Mesenchymal stem cell (in vitro differentiated cells and primary cell): ENCODE measurements at regions not wholly inside any gene's neighbourhood (a gene's known extent, or its start where the extent isn't known, plus 50 kb on each side); places are given as distances from the start of the nearest gene placed in this dataset.

Source experiments
- DNase-seq: peaks from one replicate; pipeline ENCODE4 v3.0.0-alpha.2; 2013
- H2AFZ ChIP-seq: one replicate; pipeline ENCODE4 v1.6.1; 2013; ENCODE audit warnings: low read depth, mild to moderate bottlenecking, control low read depth, inconsistent platforms, low read length, moderate library complexity
- H2AK5ac ChIP-seq: 2 replicates; pipeline ENCODE4 v1.6.1; 2013; ENCODE audit warnings: low read length, moderate library complexity, mild to moderate bottlenecking, inconsistent platforms; ENCODE audit not compliant: severe bottlenecking
- H2BK120ac ChIP-seq: one replicate; pipeline ENCODE4 v1.6.1; 2013; ENCODE audit warnings: low read depth, mild to moderate bottlenecking, inconsistent platforms, low read length, moderate library complexity
- H2BK12ac ChIP-seq, 2 experiments: one replicate each; pipeline ENCODE4 v1.6.1; 2013; ENCODE audit warnings: inconsistent platforms in 2 of 2, low read length in 2 of 2, mild to moderate bottlenecking in 2 of 2, moderate library complexity in 2 of 2, control low read depth in 1 of 2
- H2BK15ac ChIP-seq: one replicate; pipeline ENCODE4 v1.6.1; 2013; ENCODE audit warnings: mild to moderate bottlenecking, low read depth, inconsistent platforms; ENCODE audit not compliant: poor library complexity, severe bottlenecking
- H2BK5ac ChIP-seq: 2 replicates; pipeline ENCODE4 v1.6.1; 2013; ENCODE audit warnings: low read depth, mild to moderate bottlenecking, low read length, control low read depth, inconsistent platforms; ENCODE audit not compliant: poor library complexity, severe bottlenecking
- H3K14ac ChIP-seq, 2 experiments: one replicate each; pipeline ENCODE4 v1.6.1; 2013; ENCODE audit warnings: inconsistent platforms in 2 of 2, low read length in 2 of 2, control low read depth in 1 of 2, mild to moderate bottlenecking in 1 of 2, moderate library complexity in 1 of 2
- H3K18ac ChIP-seq, 2 experiments: one replicate each; pipeline ENCODE4 v1.6.1; 2013; ENCODE audit warnings: inconsistent platforms in 2 of 2, low read length in 2 of 2, control low read depth in 1 of 2, low read depth in 1 of 2, mild to moderate bottlenecking in 1 of 2
- H3K23ac ChIP-seq, 2 experiments: one replicate each; pipeline ENCODE4 v1.6.1; 2013; ENCODE audit warnings: inconsistent platforms in 2 of 2, low read length in 2 of 2, mild to moderate bottlenecking in 2 of 2, moderate library complexity in 2 of 2, control low read depth in 1 of 2
- H3K27ac ChIP-seq: 2 replicates; pipeline ENCODE4 v1.5.1; 2013; ENCODE audit warnings: mild to moderate bottlenecking, moderate library complexity, low read length, control low read depth, inconsistent platforms; ENCODE audit not compliant: poor library complexity, severe bottlenecking
- H3K27me3 ChIP-seq, 2 experiments: 2 replicates each; pipeline versions ENCODE4 v1.6.1 to v1.7.0; 2013; ENCODE audit warnings: low read length in 2 of 2, mild to moderate bottlenecking in 2 of 2, moderate library complexity in 2 of 2, control low read depth in 1 of 2, inconsistent platforms in 1 of 2; ENCODE audit not compliant: control insufficient read depth in 1 of 2, insufficient read depth in 1 of 2
- H3K36me3 ChIP-seq, 2 experiments: 2 replicates each; pipeline versions ENCODE4 v1.6.1 to v1.7.0; 2013; ENCODE audit warnings: low read length in 2 of 2, control low read depth in 1 of 2, inconsistent platforms in 1 of 2, low read depth in 1 of 2, mild to moderate bottlenecking in 1 of 2; ENCODE audit not compliant: insufficient read depth in 2 of 2, control insufficient read depth in 1 of 2
- H3K4ac ChIP-seq, 2 experiments: one replicate each; pipeline ENCODE4 v1.6.1; 2013; ENCODE audit warnings: inconsistent platforms in 2 of 2, low read length in 2 of 2, mild to moderate bottlenecking in 2 of 2, moderate library complexity in 2 of 2, control low read depth in 1 of 2, low read depth in 1 of 2
- H3K4me1 ChIP-seq: 2 replicates; pipeline ENCODE4 v1.6.1; 2013; ENCODE audit warnings: low read depth, low read length, control low read depth; ENCODE audit not compliant: control insufficient read depth, insufficient read depth
- H3K4me2 ChIP-seq: 2 replicates; pipeline ENCODE4 v1.6.1; 2013; ENCODE audit warnings: low read length, mild to moderate bottlenecking, inconsistent platforms; ENCODE audit not compliant: poor library complexity, severe bottlenecking
- H3K4me3 ChIP-seq, 2 experiments: 2 replicates each; pipeline versions ENCODE4 v1.5.1 to v1.7.0; 2013; ENCODE audit warnings: low read length in 2 of 2, mild to moderate bottlenecking in 2 of 2, control low read depth in 1 of 2, low read depth in 1 of 2; ENCODE audit not compliant: insufficient read depth in 1 of 2
- H3K79me1 ChIP-seq: replicated peaks from 2 replicates; pipeline ENCODE4 v1.6.1; 2013; ENCODE audit warnings: mild to moderate bottlenecking, control low read depth, low read length, inconsistent platforms; ENCODE audit not compliant: poor library complexity, severe bottlenecking
- H3K9ac ChIP-seq: 2 replicates; pipeline ENCODE4 v1.7.0; 2013; ENCODE audit warnings: mild to moderate bottlenecking, low read length, moderate library complexity
- H3K9me3 ChIP-seq: 2 replicates; pipeline ENCODE4 v1.7.0; 2013; ENCODE audit warnings: mild to moderate bottlenecking, low read length; ENCODE audit not compliant: control insufficient read depth
- H4K8ac ChIP-seq: one replicate; pipeline ENCODE4 v1.6.1; 2013; ENCODE audit warnings: inconsistent platforms, mild to moderate bottlenecking, low read length, moderate library complexity
- H4K91ac ChIP-seq: one replicate; pipeline ENCODE4 v1.6.1; 2013; ENCODE audit warnings: mild to moderate bottlenecking, low read length, inconsistent platforms
- WGBS: methylation state at CpG from one replicate; pipeline ENCODE4 v1.1.7; 2013; ENCODE audit warnings: mixed read lengths; 5-methylcytosine and 5-hydroxymethylcytosine counted together

DNA sequence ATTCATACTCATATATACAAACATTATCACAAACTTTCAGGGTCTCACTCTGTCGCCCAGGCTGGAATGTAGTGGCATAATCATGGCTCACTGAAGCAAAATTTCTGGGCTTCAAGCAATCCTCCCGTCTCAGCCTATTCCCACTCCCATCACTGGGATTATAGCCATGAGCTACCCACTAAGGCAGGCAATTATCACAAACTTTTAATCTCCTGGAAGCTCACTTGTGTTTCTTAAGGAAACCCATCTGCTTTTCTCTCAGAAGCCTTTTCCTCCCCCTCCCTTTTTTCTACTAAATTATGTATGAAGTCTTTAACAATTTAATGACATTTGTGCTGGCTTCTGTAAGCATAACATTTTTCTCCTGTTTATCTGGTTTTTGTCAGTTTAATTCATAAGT lies 170.5 kb downstream of the AREG start:
- no peak overlapping the region for H3K4ac ChIP-seq
- no peak overlapping the region for H2AFZ ChIP-seq
- no peak overlapping the region for H3K9ac ChIP-seq
- H3K36me3 ChIP-seq, result no peaks in the 10 kb centered on the region
- no peak overlapping the region for H2BK12ac ChIP-seq
- H2BK15ac ChIP-seq, result no peak overlapping the region
- no peak overlapping the region for H3K23ac ChIP-seq
- no peak overlapping the region for H4K91ac ChIP-seq
- peaks cover 2% of the 10 kb centered on the region for H3K4me1 ChIP-seq
- 89% methylated on average over 2 of the region's 2 CpGs for WGBS
- no peak overlapping the region for H4K8ac ChIP-seq
- H3K27ac ChIP-seq, result no peak overlapping the region
- no peaks in the 10 kb centered on the region for H3K27me3 ChIP-seq
- peak; percentile 16 for DNase-seq
- H3K4me3 ChIP-seq, result no peak overlapping the region
- no peak overlapping the region for H2AK5ac ChIP-seq
- no peaks in the 10 kb centered on the region for H3K79me1 ChIP-seq
- no peak overlapping the region for H2BK120ac ChIP-seq
- H3K4me2 ChIP-seq, result no peak overlapping the region
- peaks cover 23% of the 10 kb centered on the region for H3K9me3 ChIP-seq
- no peak overlapping the region for H3K18ac ChIP-seq
- H3K14ac ChIP-seq, result no peak overlapping the region
- H2BK5ac ChIP-seq, result no peak overlapping the region

DNA sequence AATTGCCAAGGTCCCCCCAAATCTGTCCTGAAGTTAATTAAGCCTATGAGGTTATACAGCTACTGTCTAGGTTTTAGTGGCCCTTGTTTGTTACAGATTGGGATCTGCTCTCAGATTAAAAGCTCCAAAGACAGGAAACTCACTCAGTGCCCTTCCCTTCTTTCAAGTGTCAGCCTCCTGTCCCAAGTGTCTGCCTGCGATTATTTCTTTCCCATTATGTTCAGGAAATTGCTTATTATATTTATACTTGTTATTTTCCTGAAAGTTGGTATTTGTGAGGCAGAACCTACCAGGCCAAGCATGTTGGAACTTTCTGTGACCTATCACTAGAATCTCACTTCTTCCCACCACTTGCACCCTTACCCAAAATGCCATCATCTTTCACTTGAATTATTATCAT lies 173.2 kb downstream of the AREG start:
- Histone ChIP-seq H2BK5ac (no peak overlapping the region), H3K27me3 (no peaks in the 10 kb centered on the region), H2BK15ac (no peak overlapping the region), H4K8ac (no peak overlapping the region), H3K4ac (no peak overlapping the region), H2BK120ac (no peak overlapping the region), H3K9ac (peak overlapping the region; percentile 21), H3K4me3 (no peak overlapping the region), H3K27ac (no peak overlapping the region), H3K9me3 (peaks cover 23% of the 10 kb centered on the region), H2BK12ac (no peak overlapping the region), H2AFZ (no peak overlapping the region), H2AK5ac (no peak overlapping the region), H3K36me3 (no peaks in the 10 kb centered on the region), H3K4me2 (no peak overlapping the region), H3K4me1 (peaks cover 2% of the 10 kb centered on the region), H3K23ac (no peak overlapping the region), H4K91ac (no peak overlapping the region), H3K14ac (no peak overlapping the region), H3K79me1 (no peaks in the 10 kb centered on the region), H3K18ac (peak overlapping the region in 1 of 2 experiments; percentile 2)
- DNase-seq, result no peak
- no CpG with 5 or more reads among the region's 1 CpG for WGBS

DNA sequence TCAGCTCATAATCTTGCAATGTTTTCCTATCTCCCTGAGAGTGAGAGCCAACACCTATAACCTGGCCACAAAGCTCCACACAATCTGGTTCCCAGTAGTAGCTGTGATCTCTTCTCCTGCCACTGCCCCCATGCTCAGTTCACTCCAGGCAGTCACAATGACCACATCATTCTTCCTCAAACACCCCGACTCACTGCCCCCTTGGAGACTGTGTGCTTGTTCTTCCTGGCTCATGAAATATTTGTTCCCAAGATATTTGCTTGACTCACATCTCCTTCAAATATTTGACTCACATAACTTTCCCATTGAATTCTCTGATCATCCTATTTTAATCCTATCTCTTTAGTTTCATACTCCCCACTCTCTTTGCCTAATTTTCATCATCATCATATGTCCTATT lies 173.7 kb downstream of the AREG start:
- H2AK5ac ChIP-seq, result no peak overlapping the region
- peaks cover 23% of the 10 kb centered on the region for H3K9me3 ChIP-seq
- H3K79me1 ChIP-seq, result no peaks in the 10 kb centered on the region
- H3K14ac ChIP-seq, result no peak overlapping the region
- no peak overlapping the region for H3K4me3 ChIP-seq
- H3K27me3 ChIP-seq, result no peaks in the 10 kb centered on the region
- H2AFZ ChIP-seq, result no peak overlapping the region
- peak overlapping the region in 1 of 2 experiments; percentile 79 for H3K4ac ChIP-seq
- H3K23ac ChIP-seq, result no peak overlapping the region
- H3K4me2 ChIP-seq, result no peak overlapping the region
- no peak overlapping the region for H3K27ac ChIP-seq
- DNase-seq, result peak; percentile 45
- no peak overlapping the region for H2BK15ac ChIP-seq
- H3K36me3 ChIP-seq, result no peaks in the 10 kb centered on the region
- H3K4me1 ChIP-seq, result peaks cover 2% of the 10 kb centered on the region
- peak overlapping the region; percentile 82 to 88 for H3K18ac ChIP-seq
- H2BK5ac ChIP-seq, result no peak overlapping the region
- H4K91ac ChIP-seq, result no peak overlapping the region
- H3K9ac ChIP-seq, result peak overlapping the region; percentile 21
- no peak overlapping the region for H2BK120ac ChIP-seq
- H4K8ac ChIP-seq, result peak overlapping the region; percentile 70
- WGBS, result 0% methylated on average over 1 of the region's 1 CpG
- peak overlapping the region; percentile 51 to 99 for H2BK12ac ChIP-seq

DNA sequence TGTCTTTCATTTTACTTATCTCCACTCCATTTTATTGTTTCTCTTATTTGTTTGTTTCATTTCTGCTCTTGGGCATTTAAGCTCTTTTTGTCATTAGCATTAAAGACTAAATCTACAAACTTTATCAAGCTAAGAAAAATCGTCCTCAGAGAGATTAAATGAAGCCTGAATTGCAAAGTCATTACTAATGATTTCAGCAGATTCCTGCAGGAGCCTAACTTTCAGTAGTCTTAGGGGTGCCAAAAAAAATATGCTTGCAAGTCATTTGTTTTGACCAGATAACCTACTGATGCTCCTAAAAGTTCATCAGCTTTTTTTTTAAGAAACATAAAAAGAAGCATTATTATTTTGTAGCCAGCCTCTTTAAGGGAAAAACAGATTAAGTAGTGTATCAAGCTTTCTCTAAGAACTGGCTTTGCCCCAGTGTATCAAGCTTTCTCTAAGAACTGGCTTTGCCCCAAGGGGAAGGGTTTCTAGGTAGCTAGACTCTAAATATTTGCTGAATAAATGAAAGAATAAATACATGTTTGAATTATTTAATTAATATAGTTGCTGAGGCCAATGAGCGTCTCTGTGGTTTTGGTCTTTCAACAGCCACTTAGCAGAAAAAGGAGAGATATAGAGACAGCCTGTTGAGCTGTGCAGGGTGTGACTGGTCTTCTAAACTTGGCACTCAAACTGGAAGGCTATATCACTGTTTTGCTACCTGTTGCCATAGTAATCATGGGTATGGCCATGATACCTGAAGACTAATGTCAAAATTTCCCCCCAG lies 174.2 kb downstream of the BTC start:
- Histone ChIP-seq H3K14ac (no peak overlapping the region), H2BK5ac (no peak overlapping the region), H2BK15ac (no peak overlapping the region), H3K27ac (no peak overlapping the region), H4K8ac (no peak overlapping the region), H3K9ac (peak overlapping the region; percentile 3), H3K9me3 (peaks cover 16% of the 10 kb centered on the region), H3K79me1 (no peaks in the 10 kb centered on the region), H3K4me1 (peaks cover 2% of the 10 kb centered on the region), H2BK12ac (peak overlapping the region in 1 of 2 experiments; percentile 42), H2AK5ac (no peak overlapping the region), H3K23ac (no peak overlapping the region), H2AFZ (no peak overlapping the region), H3K4me2 (no peak overlapping the region), H4K91ac (no peak overlapping the region), H3K36me3 (no peaks in the 10 kb centered on the region), H3K27me3 (no peaks in the 10 kb centered on the region), H3K4ac (no peak overlapping the region), H3K4me3 (no peak overlapping the region), H3K18ac (peak overlapping the region in 1 of 2 experiments; percentile 38), H2BK120ac (no peak overlapping the region)
- DNase-seq, result peak; percentile 24
- WGBS, result 93% methylated on average over 2 of the region's 2 CpGs
